ENCODE measurements at regions not wholly inside any gene's neighbourhood (a gene's known extent, or its start where the extent isn't known, plus 50 kb on each side); places are given as distances from the start of the nearest gene placed in this dataset.

GRCh38 chr4:13171292-13172057, 312.7 kb downstream of the RAB28 start:
- Histone ChIP-seq H3K36me3 (ENCODE audit: insufficient read depth, low read length) (no peaks in the 10 kb centered on the region), H3K4me3 (no peak overlapping the region), H3K27ac (no peak overlapping the region), H3K9me3 (ENCODE audit: low read depth, low read length) (no peaks in the 10 kb centered on the region), H3K9ac (ENCODE audit: insufficient read length) (no peak overlapping the region)
- TF ChIP-seq FOXP2 (optimal IDR thresholded peaks at IDR 0.05; ENCODE audit: control extremely low read depth, extremely low read length, insufficient read depth) (no peak), POLR2AphosphoS5 (IDR thresholded peaks at IDR 0.05; ENCODE audit: borderline replicate concordance, low read depth, low read length) (no peak), EZH2 (IDR thresholded peaks at IDR 0.05) (no peak)
- no peak for DNase-seq (ENCODE audit: low read depth, low spot score)

GRCh38 chr4:13169731-13170525, 314.2 kb downstream of the RAB28 start:
- H3K4me3 ChIP-seq, result no peak overlapping the region
- H3K9ac ChIP-seq (ENCODE audit: insufficient read length), result no peak overlapping the region
- TF ChIP-seq POLR2AphosphoS5 (IDR thresholded peaks at IDR 0.05; ENCODE audit: borderline replicate concordance, low read depth, low read length), result no peak
- TF ChIP-seq FOXP2 (optimal IDR thresholded peaks at IDR 0.05; ENCODE audit: control extremely low read depth, extremely low read length, insufficient read depth), result no peak
- TF ChIP-seq EZH2 (IDR thresholded peaks at IDR 0.05), result no peak
- no peaks in the 10 kb centered on the region for H3K36me3 ChIP-seq (ENCODE audit: insufficient read depth, low read length)
- no peak for DNase-seq (ENCODE audit: low read depth, low spot score)
- no peak overlapping the region for H3K27ac ChIP-seq
- no peaks in the 10 kb centered on the region for H3K9me3 ChIP-seq (ENCODE audit: low read depth, low read length)

- Histone ChIP-seq H3K9me3 (ENCODE audit: low read depth, low read length) (no peaks in the 10 kb centered on the region), H3K27ac (no peak overlapping the region), H3K4me3 (no peak overlapping the region), H3K36me3 (ENCODE audit: insufficient read depth, low read length) (no peaks in the 10 kb centered on the region), H3K9ac (ENCODE audit: insufficient read length) (no peak overlapping the region)
- DNase-seq (ENCODE audit: low read depth, low spot score), result no peak
- TF ChIP-seq FOXP2 (optimal IDR thresholded peaks at IDR 0.05; ENCODE audit: control extremely low read depth, extremely low read length, insufficient read depth) (no peak), EZH2 (IDR thresholded peaks at IDR 0.05) (no peak), POLR2AphosphoS5 (IDR thresholded peaks at IDR 0.05; ENCODE audit: borderline replicate concordance, low read depth, low read length) (no peak)
These were observed 315.8 kb downstream of the RAB28 start for GRCh38 chr4:13168326-13168725.

GRCh38 chr4:13166214-13166613, 317.9 kb downstream of the RAB28 start:
- no peak for DNase-seq (ENCODE audit: low read depth, low spot score)
- H3K4me3 ChIP-seq, result no peak overlapping the region
- H3K27ac ChIP-seq, result no peak overlapping the region
- no peak for TF ChIP-seq FOXP2 (optimal IDR thresholded peaks at IDR 0.05; ENCODE audit: control extremely low read depth, extremely low read length, insufficient read depth)
- H3K36me3 ChIP-seq (ENCODE audit: insufficient read depth, low read length), result no peaks in the 10 kb centered on the region
- no peaks in the 10 kb centered on the region for H3K9me3 ChIP-seq (ENCODE audit: low read depth, low read length)
- no peak overlapping the region for H3K9ac ChIP-seq (ENCODE audit: insufficient read length)

- Histone ChIP-seq H3K4me3 (no peak overlapping the region), H3K36me3 (ENCODE audit: insufficient read depth, low read length) (no peaks in the 10 kb centered on the region), H3K9ac (ENCODE audit: insufficient read length) (no peak overlapping the region), H3K9me3 (ENCODE audit: low read depth, low read length) (no peaks in the 10 kb centered on the region), H3K27ac (no peak overlapping the region)
- no peak for DNase-seq (ENCODE audit: low read depth, low spot score)
- TF ChIP-seq FOXP2 (optimal IDR thresholded peaks at IDR 0.05; ENCODE audit: control extremely low read depth, extremely low read length, insufficient read depth) (no peak), EZH2 (IDR thresholded peaks at IDR 0.05) (no peak), POLR2AphosphoS5 (IDR thresholded peaks at IDR 0.05; ENCODE audit: borderline replicate concordance, low read depth, low read length) (no peak)
These were observed 319.3 kb downstream of the RAB28 start for GRCh38 chr4:13164783-13165331.

- no peak for TF ChIP-seq EZH2 (IDR thresholded peaks at IDR 0.05)
- TF ChIP-seq FOXP2 (optimal IDR thresholded peaks at IDR 0.05; ENCODE audit: control extremely low read depth, extremely low read length, insufficient read depth), result no peak
- no peak for TF ChIP-seq POLR2AphosphoS5 (IDR thresholded peaks at IDR 0.05; ENCODE audit: borderline replicate concordance, low read depth, low read length)
- no peak overlapping the region for H3K9ac ChIP-seq (ENCODE audit: insufficient read length)
- DNase-seq (ENCODE audit: low read depth, low spot score), result no peak
These were observed 321.3 kb downstream of the RAB28 start for GRCh38 chr4:13162886-13163285.

GRCh38 chr4:13160920-13161319, 323.2 kb downstream of the RAB28 start:
- DNase-seq (ENCODE audit: low read depth, low spot score), result no peak
- H3K9me3 ChIP-seq (ENCODE audit: low read depth, low read length), result no peaks in the 10 kb centered on the region
- no peaks in the 10 kb centered on the region for H3K36me3 ChIP-seq (ENCODE audit: insufficient read depth, low read length)
- no peak overlapping the region for H3K9ac ChIP-seq (ENCODE audit: insufficient read length)
- H3K4me3 ChIP-seq, result no peak overlapping the region
- H3K27ac ChIP-seq, result no peak overlapping the region
- no peak for TF ChIP-seq FOXP2 (optimal IDR thresholded peaks at IDR 0.05; ENCODE audit: control extremely low read depth, extremely low read length, insufficient read depth)
- no peak for TF ChIP-seq POLR2AphosphoS5 (IDR thresholded peaks at IDR 0.05; ENCODE audit: borderline replicate concordance, low read depth, low read length)
- no peak for TF ChIP-seq EZH2 (IDR thresholded peaks at IDR 0.05)

More at GRCh38 chr4:13162886-13163285, 321.3 kb downstream of the RAB28 start:
- H3K4me3 ChIP-seq, result no peak overlapping the region
- H3K36me3 ChIP-seq (ENCODE audit: insufficient read depth, low read length), result no peaks in the 10 kb centered on the region
- no peak overlapping the region for H3K27ac ChIP-seq
- H3K9me3 ChIP-seq (ENCODE audit: low read depth, low read length), result no peaks in the 10 kb centered on the region

GRCh38 chr4:13159041-13159620, 325.0 kb downstream of the RAB28 start:
- Histone ChIP-seq H3K27ac (no peak overlapping the region), H3K9ac (ENCODE audit: insufficient read length) (no peak overlapping the region), H3K9me3 (ENCODE audit: low read depth, low read length) (no peaks in the 10 kb centered on the region), H3K36me3 (ENCODE audit: insufficient read depth, low read length) (no peaks in the 10 kb centered on the region), H3K4me3 (no peak overlapping the region)
- TF ChIP-seq FOXP2 (optimal IDR thresholded peaks at IDR 0.05; ENCODE audit: control extremely low read depth, extremely low read length, insufficient read depth) (no peak), EZH2 (IDR thresholded peaks at IDR 0.05) (no peak), POLR2AphosphoS5 (IDR thresholded peaks at IDR 0.05; ENCODE audit: borderline replicate concordance, low read depth, low read length) (no peak)
- no peak for DNase-seq (ENCODE audit: low read depth, low spot score)
